DND-41 (cell line): ENCODE measurements at regions not wholly inside any gene's neighbourhood (a gene's known extent, or its start where the extent isn't known, plus 50 kb on each side); places are given as distances from the start of the nearest gene placed in this dataset.

Source experiments
- ATAC-seq: fragments of 200-7000 bp; cut with Tn5 transposase; 3 replicates; pipeline ENCODE4 v1.9.1; 2021; ENCODE audit warnings: low read depth; ENCODE audit not compliant: insufficient read depth
- DNase-seq: peaks from one replicate; pipeline ENCODE4 v3.0.0-alpha.2; 2020
- H2AFZ ChIP-seq: 2 replicates; pipeline ENCODE4 v1.6.0; 2012; ENCODE audit warnings: low read depth, low read length
- H3K27ac ChIP-seq: 2 replicates; pipeline ENCODE4 v1.5.1; 2012; ENCODE audit warnings: low read length, inconsistent platforms
- H3K27me3 ChIP-seq: fragments of 200-600 bp; sonication (generic); 2 replicates; pipeline ENCODE4 v1.6.0; 2012; ENCODE audit warnings: low read length, mild to moderate bottlenecking, inconsistent platforms; ENCODE audit not compliant: insufficient read depth, poor library complexity
- H3K36me3 ChIP-seq: 2 replicates; pipeline ENCODE4 v1.5.1; 2012; ENCODE audit warnings: low read length, inconsistent platforms; ENCODE audit not compliant: insufficient read depth
- H3K4me1 ChIP-seq: 2 replicates; pipeline ENCODE4 v1.5.1; 2012; ENCODE audit warnings: mild to moderate bottlenecking, low read length; ENCODE audit not compliant: insufficient read depth
- H3K4me2 ChIP-seq: 2 replicates; pipeline ENCODE4 v1.6.0; 2012; ENCODE audit warnings: mild to moderate bottlenecking, moderate library complexity, low read length, inconsistent platforms; ENCODE audit not compliant: insufficient read depth
- H3K4me3 ChIP-seq, 2 experiments: fragments of 200-600 bp in 1 of 2; shearing (Covaris generic) in 1 of 2; 2 replicates each; pipeline ENCODE4 v1.5.1; 2012 to 2016; ENCODE audit warnings: inconsistent platforms in 2 of 2, low read length in 2 of 2, mild to moderate bottlenecking in 2 of 2, low read depth in 1 of 2, moderate library complexity in 1 of 2
- H3K79me2 ChIP-seq: 2 replicates; pipeline ENCODE4 v1.6.0; 2012; ENCODE audit warnings: low read length, inconsistent platforms; ENCODE audit not compliant: insufficient read depth
- H3K9ac ChIP-seq: 2 replicates; pipeline ENCODE4 v1.6.0; 2012; ENCODE audit warnings: low read depth, mild to moderate bottlenecking, inconsistent platforms, low read length, moderate library complexity
- H3K9me3 ChIP-seq: 2 replicates; pipeline ENCODE4 v1.5.1; 2012; ENCODE audit warnings: low read length, moderate library complexity, mild to moderate bottlenecking, inconsistent platforms; ENCODE audit not compliant: insufficient read depth, severe bottlenecking
- H4K20me1 ChIP-seq: 2 replicates; pipeline ENCODE4 v1.6.0; 2012; ENCODE audit warnings: low read length; ENCODE audit not compliant: insufficient read depth
- CTCF ChIP-seq: IDR thresholded peaks from 2 replicates; pipeline ENCODE4 v1.5.1; 2012; ENCODE audit warnings: borderline replicate concordance, low read length, moderate library complexity, mild to moderate bottlenecking; ENCODE audit not compliant: poor library complexity, severe bottlenecking; ENCODE audit errors: extremely low read depth
- EZH2 ChIP-seq: IDR thresholded peaks from 3 replicates; pipeline ENCODE4 v1.6.1; 2012; ENCODE audit warnings: borderline replicate concordance, low read depth, mild to moderate bottlenecking, moderate library complexity, low read length, inconsistent platforms; ENCODE audit not compliant: severe bottlenecking

DNA sequence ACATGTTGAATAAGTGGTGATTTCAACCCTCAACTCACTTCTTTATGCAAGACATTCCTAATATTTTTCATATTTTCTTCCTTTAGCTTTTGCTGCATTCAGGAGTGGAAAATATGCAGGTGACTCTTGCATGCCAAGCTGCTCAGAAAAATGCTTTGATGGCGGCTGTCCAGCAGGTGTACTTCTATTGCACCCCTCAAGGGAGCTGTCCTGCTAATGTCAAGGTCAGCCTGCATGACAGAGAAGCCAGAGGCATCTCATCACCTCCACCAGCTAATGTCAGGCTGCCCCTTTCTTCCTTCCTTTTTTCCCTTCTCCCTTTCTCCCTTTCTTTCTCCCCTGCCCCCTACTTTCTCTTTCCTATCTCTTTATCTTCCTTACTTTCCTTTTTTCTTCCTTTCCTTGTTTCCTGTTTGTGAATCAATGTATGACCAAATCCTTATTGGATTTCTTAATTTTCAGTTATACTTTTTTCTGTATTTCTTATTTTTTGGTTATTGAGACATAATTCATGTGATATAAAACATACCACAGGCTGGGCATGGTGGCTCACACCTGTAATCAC is 112.2 kb downstream of the CD164 start:
- DNase-seq (no peak), ATAC-seq (no peak)
- Histone ChIP-seq H3K9ac (no peak overlapping the region), H3K27ac (no peak overlapping the region), H3K4me1 (no peaks in the 10 kb centered on the region), H2AFZ (no peak overlapping the region), H3K4me3 (no peak overlapping the region), H3K4me2 (no peak overlapping the region), H4K20me1 (no peaks in the 10 kb centered on the region), H3K27me3 (no peaks in the 10 kb centered on the region), H3K79me2 (no peaks in the 10 kb centered on the region), H3K9me3 (no peaks in the 10 kb centered on the region), H3K36me3 (no peaks in the 10 kb centered on the region)
- TF ChIP-seq EZH2 (no peak), CTCF (no peak)

DNA sequence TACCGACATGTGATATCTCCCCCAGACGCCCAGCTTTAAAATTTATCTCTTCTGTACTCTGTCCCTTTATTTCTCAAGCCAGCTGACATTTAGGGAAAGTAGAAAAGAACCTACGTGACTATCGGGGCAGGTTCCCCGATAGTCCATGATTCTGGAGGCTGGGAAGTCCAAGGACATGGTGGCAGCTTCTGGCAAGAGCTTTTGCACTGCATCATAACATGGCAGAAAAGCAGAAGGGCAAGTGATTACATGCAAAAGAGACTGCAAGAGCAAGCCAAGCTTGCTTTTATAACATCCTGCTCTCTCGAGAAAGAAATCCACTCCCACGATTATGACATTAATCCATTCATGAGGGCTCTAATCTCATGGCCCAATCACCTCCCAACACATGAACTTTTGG is 113.2 kb downstream of the CD164 start:
- Histone ChIP-seq H3K9me3 (no peaks in the 10 kb centered on the region), H3K4me1 (no peaks in the 10 kb centered on the region), H3K4me3 (no peak overlapping the region), H3K27me3 (no peaks in the 10 kb centered on the region), H3K27ac (no peak overlapping the region), H3K36me3 (no peaks in the 10 kb centered on the region), H2AFZ (no peak overlapping the region), H4K20me1 (no peaks in the 10 kb centered on the region), H3K79me2 (no peaks in the 10 kb centered on the region), H3K4me2 (no peak overlapping the region), H3K9ac (no peak overlapping the region)
- TF ChIP-seq CTCF (no peak), EZH2 (no peak)
- DNase-seq, result no peak
- ATAC-seq, result no peak

DNA sequence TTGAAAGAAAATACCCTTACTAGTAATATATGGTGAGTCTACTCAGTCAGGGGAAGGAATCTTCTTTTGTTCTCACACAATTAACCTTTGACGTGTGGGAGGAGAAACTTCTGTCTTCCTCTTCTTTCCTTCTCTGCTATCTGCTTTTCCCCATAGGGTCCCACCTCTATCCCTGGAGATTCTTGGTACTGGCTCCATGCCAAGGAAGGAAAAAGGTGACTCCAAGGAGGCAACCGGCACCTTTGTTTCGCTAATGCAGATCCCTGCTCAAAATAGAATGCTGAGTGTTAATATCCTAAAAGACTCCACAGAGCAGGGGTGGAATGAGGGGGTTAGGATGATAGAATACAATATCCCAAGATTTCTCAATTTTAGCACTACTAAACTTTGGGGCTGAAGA is 116.7 kb downstream of the CD164 start:
- Histone ChIP-seq H3K27me3 (no peaks in the 10 kb centered on the region), H3K27ac (no peak overlapping the region), H4K20me1 (no peaks in the 10 kb centered on the region), H3K4me2 (no peak overlapping the region), H3K4me1 (no peaks in the 10 kb centered on the region), H2AFZ (no peak overlapping the region), H3K4me3 (no peak overlapping the region), H3K9me3 (no peaks in the 10 kb centered on the region), H3K79me2 (no peaks in the 10 kb centered on the region), H3K9ac (no peak overlapping the region), H3K36me3 (no peaks in the 10 kb centered on the region)
- DNase-seq (no peak), ATAC-seq (no peak)
- TF ChIP-seq EZH2 (no peak), CTCF (no peak)

- H3K27ac ChIP-seq, result no peak overlapping the region
- no peak overlapping the region for H2AFZ ChIP-seq
- DNase-seq, result no peak
- H3K27me3 ChIP-seq, result no peaks in the 10 kb centered on the region
- no peaks in the 10 kb centered on the region for H3K9me3 ChIP-seq
- no peaks in the 10 kb centered on the region for H3K79me2 ChIP-seq
- no peak for ATAC-seq
- H3K9ac ChIP-seq, result no peak overlapping the region
- no peaks in the 10 kb centered on the region for H3K36me3 ChIP-seq
- no peaks in the 10 kb centered on the region for H3K4me1 ChIP-seq
- TF ChIP-seq CTCF (no peak), EZH2 (no peak)
- no peak overlapping the region for H3K4me3 ChIP-seq
- no peaks in the 10 kb centered on the region for H4K20me1 ChIP-seq
- no peak overlapping the region for H3K4me2 ChIP-seq
Measured at GRCh38 chr6:109263873-109264700, 118.2 kb downstream of the CD164 start.
